Neural cell (in vitro differentiated cells): ENCODE measurements at regions not wholly inside any gene's neighbourhood (a gene's known extent, or its start where the extent isn't known, plus 50 kb on each side); places are given as distances from the start of the nearest gene placed in this dataset.

Experiments
- H2AFZ ChIP-seq: fragments of 200-600, 300-800 bp; sonication (generic), shearing (Covaris generic); 2 replicates; pipeline ENCODE4 v1.6.0; 2014; ENCODE audit warnings: low read depth, mild to moderate bottlenecking, antibody characterized with exemption, low read length, moderate library complexity
- H3F3A ChIP-seq: fragments of 200-600 bp; shearing (Covaris generic); 2 replicates; pipeline ENCODE4 v1.6.1; 2016; ENCODE audit warnings: mild to moderate bottlenecking, moderate library complexity, mixed read lengths, antibody characterized with exemption, low read length; ENCODE audit not compliant: insufficient read depth, poor library complexity, severe bottlenecking
- H3K27ac ChIP-seq: fragments of 200-600, 300-800 bp; sonication (generic), shearing (Covaris generic); 2 replicates; pipeline ENCODE4 v1.5.1; 2014; ENCODE audit warnings: mild to moderate bottlenecking, low read length, moderate library complexity
- H3K27me3 ChIP-seq: fragments of 300-800, 200-600 bp; sonication (generic), shearing (Covaris generic); 2 replicates; pipeline ENCODE4 v1.6.0; 2014; ENCODE audit warnings: mild to moderate bottlenecking, low read depth, low read length, moderate library complexity; ENCODE audit not compliant: insufficient read depth
- H3K36me3 ChIP-seq: fragments of 300-800, 200-600 bp; sonication (generic), shearing (Covaris generic); 2 replicates; pipeline ENCODE4 v1.5.1; 2014; ENCODE audit warnings: mild to moderate bottlenecking, antibody characterized with exemption, low read length, moderate library complexity; ENCODE audit not compliant: insufficient read depth
- H3K4me2 ChIP-seq: fragments of 300-800, 200-600 bp; sonication (generic), shearing (Covaris generic); 2 replicates; pipeline ENCODE4 v1.6.0; 2014; ENCODE audit warnings: mild to moderate bottlenecking, low read length
- H3K4me3 ChIP-seq: fragments of 300-800, 200-600 bp; sonication (generic), shearing (Covaris generic); 2 replicates; pipeline ENCODE4 v1.5.1; 2014; ENCODE audit warnings: mild to moderate bottlenecking, low read length, moderate library complexity
- H3K79me2 ChIP-seq: fragments of 200-600 bp; shearing (Covaris generic); replicated peaks from 2 replicates; pipeline ENCODE4 v1.6.0; 2014; ENCODE audit warnings: mild to moderate bottlenecking, low read length, moderate library complexity; ENCODE audit not compliant: insufficient read depth
- H3K9ac ChIP-seq: fragments of 300-800, 200-600 bp; sonication (generic), shearing (Covaris generic); 2 replicates; pipeline ENCODE4 v1.6.1; 2016; ENCODE audit warnings: mild to moderate bottlenecking, low read length, mixed read lengths
- H3K9me2 ChIP-seq: fragments of 200-600 bp; shearing (Covaris generic); 2 replicates; pipeline ENCODE4 v1.6.1; 2016; ENCODE audit warnings: mild to moderate bottlenecking, low read length, mixed read lengths; ENCODE audit not compliant: insufficient read depth
- H3K9me3 ChIP-seq: fragments of 200-600, 300-800 bp; sonication (generic), shearing (Covaris generic); 2 replicates; pipeline ENCODE4 v1.6.1; 2016; ENCODE audit warnings: mild to moderate bottlenecking, mixed run types, low read length, moderate library complexity, mixed read lengths
- H4K20me1 ChIP-seq: fragments of 200-600 bp; shearing (Covaris generic); 2 replicates; pipeline ENCODE4 v1.6.1; 2016; ENCODE audit warnings: mild to moderate bottlenecking, mixed run types; ENCODE audit not compliant: insufficient read depth
- EP300 ChIP-seq: fragments of 450-650 bp; conservative IDR thresholded peaks from 2 replicates; pipeline ENCODE4 v1.6.1; 2014; ENCODE audit warnings: antibody characterized with exemption, mild to moderate bottlenecking, moderate library complexity; ENCODE audit not compliant: poor library complexity, severe bottlenecking
- EZH2 ChIP-seq: fragments of 200-600, 300-800 bp; shearing (Covaris generic), sonication (generic); IDR thresholded peaks from 2 replicates; pipeline ENCODE4 v1.6.1; 2014; ENCODE audit warnings: antibody characterized with exemption, low read length, borderline replicate concordance, mild to moderate bottlenecking; ENCODE audit not compliant: insufficient read depth, poor library complexity, severe bottlenecking
- MXI1 ChIP-seq: fragments of 450-650 bp; conservative IDR thresholded peaks from 2 replicates; pipeline ENCODE4 v1.6.1; 2014; ENCODE audit warnings: antibody characterized with exemption, mild to moderate bottlenecking; ENCODE audit not compliant: poor library complexity, severe bottlenecking
- POLR2AphosphoS5 ChIP-seq: IDR thresholded peaks from 2 replicates; pipeline ENCODE4 v1.6.1; 2012
- RAD21 ChIP-seq: fragments of 450-650 bp; conservative IDR thresholded peaks from 2 replicates; pipeline ENCODE4 v1.6.1; 2014; ENCODE audit warnings: antibody characterized with exemption, mild to moderate bottlenecking, moderate library complexity
- REST ChIP-seq: IDR thresholded peaks from 2 replicates; pipeline ENCODE4 v1.6.1; 2012; ENCODE audit warnings: borderline replicate concordance
- SMC3 ChIP-seq: fragments of 450-650 bp; conservative IDR thresholded peaks from 2 replicates; pipeline ENCODE4 v1.6.1; 2014; ENCODE audit warnings: antibody characterized with exemption, mild to moderate bottlenecking, moderate library complexity; ENCODE audit not compliant: poor library complexity
- TAF1 ChIP-seq: IDR thresholded peaks from 2 replicates; pipeline ENCODE4 v1.6.1; 2012; ENCODE audit warnings: low read depth
- TF ChIP-seq, protein P1 (sequence below): fragments of 450-650 bp; IDR thresholded peaks from 2 replicates; pipeline ENCODE4 v1.5.1; 2014; ENCODE audit warnings: antibody characterized with exemption, mild to moderate bottlenecking, moderate library complexity; ENCODE audit not compliant: poor library complexity, severe bottlenecking

GRCh38 chr16:9412915-9413264 lies 321.4 kb downstream of the HAPSTR1 start:
- Histone ChIP-seq H3K9ac (no peak overlapping the region), H3K79me2 (no peaks in the 10 kb centered on the region), H2AFZ (no peak overlapping the region), H4K20me1 (no peaks in the 10 kb centered on the region), H3F3A (no peaks in the 10 kb centered on the region), H3K9me2 (no peaks in the 10 kb centered on the region), H3K4me3 (no peak overlapping the region), H3K27ac (no peak overlapping the region), H3K27me3 (no peaks in the 10 kb centered on the region), H3K9me3 (no peaks in the 10 kb centered on the region), H3K4me2 (no peak overlapping the region), H3K36me3 (no peaks in the 10 kb centered on the region)
- TF ChIP-seq, protein P1, sequence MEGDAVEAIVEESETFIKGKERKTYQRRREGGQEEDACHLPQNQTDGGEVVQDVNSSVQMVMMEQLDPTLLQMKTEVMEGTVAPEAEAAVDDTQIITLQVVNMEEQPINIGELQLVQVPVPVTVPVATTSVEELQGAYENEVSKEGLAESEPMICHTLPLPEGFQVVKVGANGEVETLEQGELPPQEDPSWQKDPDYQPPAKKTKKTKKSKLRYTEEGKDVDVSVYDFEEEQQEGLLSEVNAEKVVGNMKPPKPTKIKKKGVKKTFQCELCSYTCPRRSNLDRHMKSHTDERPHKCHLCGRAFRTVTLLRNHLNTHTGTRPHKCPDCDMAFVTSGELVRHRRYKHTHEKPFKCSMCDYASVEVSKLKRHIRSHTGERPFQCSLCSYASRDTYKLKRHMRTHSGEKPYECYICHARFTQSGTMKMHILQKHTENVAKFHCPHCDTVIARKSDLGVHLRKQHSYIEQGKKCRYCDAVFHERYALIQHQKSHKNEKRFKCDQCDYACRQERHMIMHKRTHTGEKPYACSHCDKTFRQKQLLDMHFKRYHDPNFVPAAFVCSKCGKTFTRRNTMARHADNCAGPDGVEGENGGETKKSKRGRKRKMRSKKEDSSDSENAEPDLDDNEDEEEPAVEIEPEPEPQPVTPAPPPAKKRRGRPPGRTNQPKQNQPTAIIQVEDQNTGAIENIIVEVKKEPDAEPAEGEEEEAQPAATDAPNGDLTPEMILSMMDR: no peak
- TF ChIP-seq TAF1 (no peak), MXI1 (no peak), EZH2 (no peak), EP300 (no peak)

- Histone ChIP-seq H3K4me3 (no peak overlapping the region), H3K9ac (no peak overlapping the region), H4K20me1 (no peaks in the 10 kb centered on the region), H3K79me2 (no peaks in the 10 kb centered on the region), H3K27me3 (no peaks in the 10 kb centered on the region), H3K36me3 (no peaks in the 10 kb centered on the region), H2AFZ (no peak overlapping the region), H3F3A (no peaks in the 10 kb centered on the region), H3K27ac (no peak overlapping the region), H3K4me2 (no peak overlapping the region), H3K9me3 (no peaks in the 10 kb centered on the region), H3K9me2 (no peaks in the 10 kb centered on the region)
- TF ChIP-seq POLR2AphosphoS5 (no peak), EZH2 (no peak), MXI1 (no peak), SMC3 (no peak), TAF1 (no peak), REST (no peak), EP300 (no peak), RAD21 (no peak)
- TF ChIP-seq, protein P1: no peak
Observed at GRCh38 chr16:9415545-9415944, 324.1 kb downstream of the HAPSTR1 start.
